CD4-positive, CD25-positive, alpha-beta regulatory T cell (primary cell): ENCODE measurements at regions not wholly inside any gene's neighbourhood (a gene's known extent, or its start where the extent isn't known, plus 50 kb on each side); places are given as distances from the start of the nearest gene placed in this dataset.
A peak's percentile ranks its signal among the peaks of the same experiment; 100 is the strongest.
"Not testable (repeated sequence)": the region's sequence is repeated elsewhere in the genome, so short reads cannot be mapped to it uniquely, and the experiment has no call there.

Experiments used
- ATAC-seq, 2 donors: fragments of 150-1000 bp; cut with Tn5 transposase; one replicate each; pipeline ENCODE4 v1.10.0; 2021; ENCODE audit warnings: low read depth in 2 of 2, moderate number of reproducible peaks in 2 of 2, moderate library complexity in 1 of 2
- DNase-seq, 3 donors: peaks; one replicate each; pipeline versions ENCODE4 v3.0.0 to v3.0.0-alpha.2; 2012 to 2022; ENCODE audit warnings: mixed read lengths in 1 of 3
- H3K27ac ChIP-seq: one replicate; pipeline ENCODE4 v1.7.0; 2013; ENCODE audit warnings: mild to moderate bottlenecking, low read length; ENCODE audit not compliant: insufficient read depth, poor library complexity, severe bottlenecking
- H3K27me3 ChIP-seq: one replicate; pipeline ENCODE4 v1.7.0; 2013; ENCODE audit warnings: low read length; ENCODE audit not compliant: control insufficient read depth, insufficient read depth
- H3K36me3 ChIP-seq: one replicate; pipeline ENCODE4 v1.7.0; 2013; ENCODE audit warnings: mild to moderate bottlenecking, low read length, moderate library complexity; ENCODE audit not compliant: control insufficient read depth, insufficient read depth
- H3K4me1 ChIP-seq: 2 replicates; pipeline ENCODE4 v1.7.0; 2013; ENCODE audit warnings: mild to moderate bottlenecking, low read length; ENCODE audit not compliant: insufficient read depth, control insufficient read depth, poor library complexity, severe bottlenecking
- H3K4me3 ChIP-seq: one replicate; pipeline ENCODE4 v1.7.0; 2013; ENCODE audit warnings: low read depth, mild to moderate bottlenecking, low read length, moderate library complexity
- H3K9me3 ChIP-seq, 2 experiments: 1 replicate in 1 of 2; 2 replicates in 1 of 2; pipeline ENCODE4 v1.7.0; 2013; ENCODE audit warnings: low read length in 2 of 2, mild to moderate bottlenecking in 1 of 2, moderate library complexity in 1 of 2; ENCODE audit not compliant: control insufficient read depth in 2 of 2
- H3K27ac Mint-ChIP-seq, 3 donors: one replicate each; pipeline ENCODE4 v1.8.0; 2020 to 2022; ENCODE audit warnings: mild to moderate bottlenecking in 3 of 3, mixed read lengths in 3 of 3, moderate library complexity in 2 of 3
- H3K27me3 Mint-ChIP-seq: one replicate; pipeline ENCODE4 v1.8.0; 2022; ENCODE audit warnings: mild to moderate bottlenecking, mixed read lengths
- H3K36me3 Mint-ChIP-seq: one replicate; pipeline ENCODE4 v1.8.0; 2020; ENCODE audit warnings: mixed read lengths
- H3K4me1 Mint-ChIP-seq, 4 donors: one replicate each; pipeline ENCODE4 v1.8.0; 2020 to 2022; ENCODE audit warnings: mixed read lengths in 4 of 4, mild to moderate bottlenecking in 1 of 4
- H3K4me3 Mint-ChIP-seq, 4 donors: one replicate each; pipeline ENCODE4 v1.8.0; 2020 to 2022; ENCODE audit warnings: mild to moderate bottlenecking in 4 of 4, mixed read lengths in 4 of 4, moderate library complexity in 3 of 4
- H3K9me3 Mint-ChIP-seq, 7 donors: one replicate each; pipeline ENCODE4 v1.8.0; 2020 to 2022; ENCODE audit warnings: mixed read lengths in 7 of 7, mild to moderate bottlenecking in 3 of 7, moderate library complexity in 2 of 7

- H3K9me3 Mint-ChIP-seq = no peaks in the 10 kb centered on the region
- H3K27me3 Mint-ChIP-seq = no peaks in the 10 kb centered on the region
- peaks cover 21 to 81% (median 49%) of the 10 kb centered on the region in 4 donors for H3K4me1 Mint-ChIP-seq
- H3K36me3 Mint-ChIP-seq = peaks cover 9% of the 10 kb centered on the region
- ATAC-seq (no peak), DNase-seq (no peak)
- H3K4me3 Mint-ChIP-seq = peak overlapping the region in 3 of 4 donors; percentile 71 to 95 (median 84)
- H3K36me3 ChIP-seq = peaks cover 26% of the 10 kb centered on the region
- H3K9me3 ChIP-seq = no peaks in the 10 kb centered on the region
- H3K27ac Mint-ChIP-seq = peak overlapping the region in 2 of 3 donors; percentile 37 to 94
- H3K27ac ChIP-seq = peak overlapping the region; percentile 97
- peak overlapping the region; percentile 98 for H3K4me3 ChIP-seq
- peaks cover 96% of the 10 kb centered on the region for H3K4me1 ChIP-seq
- no peaks in the 10 kb centered on the region for H3K27me3 ChIP-seq
Measured at GRCh38 chr7:130955565-130955919, 221.5 kb upstream of the KLF14 start.

DNA sequence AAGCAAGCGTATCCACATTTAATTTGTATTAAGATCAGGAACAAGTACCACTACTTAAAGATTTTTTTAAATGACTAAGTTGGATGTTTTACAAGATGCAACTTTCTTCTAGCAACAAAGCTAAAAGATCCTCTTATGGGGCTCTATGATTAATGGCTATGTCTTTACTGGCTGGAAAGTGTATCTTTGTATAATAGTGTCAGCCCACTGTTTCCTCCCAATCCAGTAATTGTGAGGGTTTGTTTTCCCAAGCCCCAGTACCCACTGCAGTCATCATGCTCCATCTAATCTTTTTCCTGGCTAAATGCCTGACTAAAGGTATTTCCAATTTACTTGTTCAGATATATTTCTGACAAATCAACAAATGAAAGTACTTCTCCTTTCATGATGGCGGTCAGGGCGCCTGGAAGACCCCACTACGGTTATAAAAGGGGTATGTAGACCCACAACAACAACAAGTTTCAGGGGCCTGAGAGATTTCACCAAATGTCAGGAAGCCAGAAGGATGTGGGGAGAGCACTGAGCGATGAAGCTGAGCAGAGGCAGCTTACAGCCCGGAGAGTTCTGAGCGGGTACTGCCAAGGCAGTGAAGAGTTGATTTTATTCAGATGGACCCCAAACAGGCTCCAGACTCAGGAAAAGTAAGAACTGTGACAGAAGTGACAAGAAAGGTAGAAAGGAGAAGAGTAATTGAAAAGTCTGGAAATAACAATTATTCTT lies 222.6 kb upstream of the KLF14 start:
- Mint-ChIP-seq H3K4me1 (peaks cover 29 to 89% (median 54%) of the 10 kb centered on the region in 4 donors), H3K27ac (peak overlapping the region in 2 of 3 donors; percentile 94 to 96), H3K9me3 (no peaks in the 10 kb centered on the region), H3K36me3 (peaks cover 9% of the 10 kb centered on the region), H3K4me3 (peak overlapping the region in 3 of 4 donors; percentile 71 to 95 (median 84)), H3K27me3 (no peaks in the 10 kb centered on the region)
- H3K36me3 ChIP-seq = peaks cover 17% of the 10 kb centered on the region
- no peaks in the 10 kb centered on the region for H3K9me3 ChIP-seq
- H3K27me3 ChIP-seq = no peaks in the 10 kb centered on the region
- ATAC-seq (no peak), DNase-seq (peak in 1 of 3 donors; percentile 55)
- H3K4me1 ChIP-seq = peaks cover 95% of the 10 kb centered on the region
- peak overlapping the region; percentile 98 for H3K4me3 ChIP-seq
- peak overlapping the region; percentile 97 for H3K27ac ChIP-seq

- peaks cover 95% of the 10 kb centered on the region for H3K4me1 ChIP-seq
- Mint-ChIP-seq H3K9me3 (no peaks in the 10 kb centered on the region), H3K4me1 (peaks cover 34 to 95% (median 59%) of the 10 kb centered on the region in 4 donors), H3K27ac (peak overlapping the region in 2 of 3 donors; percentile 94 to 96), H3K27me3 (no peaks in the 10 kb centered on the region), H3K36me3 (peaks cover 12% of the 10 kb centered on the region), H3K4me3 (peak overlapping the region in 3 of 4 donors; percentile 71 to 95 (median 84))
- peak overlapping the region; percentile 97 for H3K27ac ChIP-seq
- H3K4me3 ChIP-seq = peak overlapping the region; percentile 98
- ATAC-seq (peak in 1 of 2 donors; percentile 35), DNase-seq (peak; percentile 50 to 63 (median 61))
- peaks cover 13% of the 10 kb centered on the region for H3K36me3 ChIP-seq
- H3K27me3 ChIP-seq = no peaks in the 10 kb centered on the region
- H3K9me3 ChIP-seq = no peaks in the 10 kb centered on the region
Measured at GRCh38 chr7:130957137-130957513, 223.1 kb upstream of the KLF14 start.

GRCh38 chr7:130957722-130958435 lies 223.9 kb upstream of the KLF14 start:
- not testable (repeated sequence) for ATAC-seq, H3K9me3 ChIP-seq, H3K27me3 ChIP-seq, H3K27me3 Mint-ChIP-seq, H3K9me3 Mint-ChIP-seq
- Histone ChIP-seq H3K27ac (peak overlapping the region; percentile 97), H3K4me3 (peak overlapping the region; percentile 98), H3K4me1 (peaks cover 92% of the 10 kb centered on the region), H3K36me3 (peaks cover 10% of the 10 kb centered on the region)
- DNase-seq = peak in 1 of 3 donors; percentile 49
- Mint-ChIP-seq H3K27ac (peak overlapping the region in 2 of 3 donors; percentile 94), H3K4me3 (peak overlapping the region in 3 of 4 donors; percentile 71 to 95 (median 86)), H3K4me1 (peaks cover 42 to 97% (median 58%) of the 10 kb centered on the region in 4 donors), H3K36me3 (peaks cover 12% of the 10 kb centered on the region)

- H3K27ac Mint-ChIP-seq = peak overlapping the region in 2 of 3 donors; percentile 94
- Histone ChIP-seq H3K4me1 (peaks cover 88% of the 10 kb centered on the region), H3K36me3 (peaks cover 14% of the 10 kb centered on the region), H3K27me3 (no peaks in the 10 kb centered on the region), H3K9me3 (no peaks in the 10 kb centered on the region), H3K4me3 (peak overlapping the region; percentile 98), H3K27ac (peak overlapping the region; percentile 97)
- H3K4me1 Mint-ChIP-seq = peaks cover 44 to 96% (median 57%) of the 10 kb centered on the region in 4 donors
- peaks cover 12% of the 10 kb centered on the region for H3K36me3 Mint-ChIP-seq
- peak overlapping the region in 3 of 4 donors; percentile 71 to 95 (median 86) for H3K4me3 Mint-ChIP-seq
- no peaks in the 10 kb centered on the region for H3K27me3 Mint-ChIP-seq
- H3K9me3 Mint-ChIP-seq = no peaks in the 10 kb centered on the region
- no peak for ATAC-seq
- DNase-seq = peak in 1 of 3 donors; percentile 8
Measured at GRCh38 chr7:130958846-130959245, 224.8 kb upstream of the KLF14 start.

- peak overlapping the region; percentile 98 for H3K4me3 ChIP-seq
- peaks cover 21% of the 10 kb centered on the region for H3K36me3 ChIP-seq
- H3K27ac ChIP-seq = peak overlapping the region; percentile 97
- H3K27me3 ChIP-seq = no peaks in the 10 kb centered on the region
- peaks cover 12% of the 10 kb centered on the region for H3K36me3 Mint-ChIP-seq
- H3K4me1 ChIP-seq = peaks cover 79% of the 10 kb centered on the region
- no peaks in the 10 kb centered on the region for H3K9me3 ChIP-seq
- H3K27ac Mint-ChIP-seq = peak overlapping the region in 2 of 3 donors; percentile 97 to 100
- no peaks in the 10 kb centered on the region for H3K9me3 Mint-ChIP-seq
- peaks cover 37 to 86% (median 53%) of the 10 kb centered on the region in 4 donors for H3K4me1 Mint-ChIP-seq
- ATAC-seq = no peak
- peak overlapping the region in 3 of 4 donors; percentile 89 to 97 (median 92) for H3K4me3 Mint-ChIP-seq
- peak in 1 of 3 donors; percentile 65 for DNase-seq
- no peaks in the 10 kb centered on the region for H3K27me3 Mint-ChIP-seq
Measured at GRCh38 chr7:130959743-130960207, 225.8 kb upstream of the KLF14 start.

DNA sequence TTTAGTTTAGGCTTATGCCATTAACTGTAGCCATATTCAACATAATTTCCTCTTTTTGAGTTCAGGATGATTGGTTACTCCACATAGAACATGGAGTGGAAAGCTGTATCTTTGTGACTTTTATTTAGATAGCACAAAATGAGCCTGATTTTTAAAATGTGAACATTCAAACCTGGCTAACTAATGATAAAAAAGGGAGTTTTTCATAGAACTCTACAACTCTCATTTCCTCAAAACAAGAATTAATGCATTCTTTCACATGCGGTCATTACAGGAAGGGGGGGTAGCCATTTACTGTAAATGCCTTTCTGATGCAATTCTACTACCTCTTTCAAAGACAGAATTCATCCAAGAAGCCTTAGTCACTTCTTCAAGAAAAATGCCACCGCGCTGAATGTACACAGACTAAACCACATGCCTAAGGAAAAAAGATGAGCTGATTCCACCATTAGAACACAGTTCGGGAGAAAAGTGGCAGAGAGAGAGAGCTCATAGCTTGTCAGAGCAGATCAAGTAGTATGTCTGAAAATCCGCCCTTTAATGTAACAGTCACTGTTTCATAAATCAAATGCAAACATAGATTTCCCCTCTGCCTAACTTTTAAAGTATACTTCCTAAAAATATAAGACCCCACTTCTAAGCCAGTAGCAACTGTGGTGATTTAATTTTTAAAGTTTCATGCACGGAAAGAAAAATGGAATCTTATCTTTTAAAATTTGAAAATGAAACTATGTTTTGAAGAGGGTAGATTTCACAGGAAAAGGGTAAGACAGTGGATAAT lies 226.4 kb upstream of the KLF14 start:
- peak; percentile 45 to 81 (median 73) for DNase-seq
- Mint-ChIP-seq H3K36me3 (peaks cover 12% of the 10 kb centered on the region), H3K4me1 (peaks cover 34 to 80% (median 50%) of the 10 kb centered on the region in 4 donors), H3K4me3 (peak overlapping the region in 3 of 4 donors; percentile 89 to 97 (median 92)), H3K27ac (peak overlapping the region in 2 of 3 donors; percentile 97 to 100), H3K9me3 (no peaks in the 10 kb centered on the region), H3K27me3 (no peaks in the 10 kb centered on the region)
- H3K36me3 ChIP-seq = peaks cover 24% of the 10 kb centered on the region
- peaks cover 72% of the 10 kb centered on the region for H3K4me1 ChIP-seq
- H3K27ac ChIP-seq = peak overlapping the region; percentile 97
- H3K27me3 ChIP-seq = no peaks in the 10 kb centered on the region
- ATAC-seq = peak; percentile 35 to 38
- H3K9me3 ChIP-seq = no peaks in the 10 kb centered on the region
- H3K4me3 ChIP-seq = peak overlapping the region; percentile 98
